ENCODE measurements at regions not wholly inside any gene's neighbourhood (a gene's known extent, or its start where the extent isn't known, plus 50 kb on each side); places are given as distances from the start of the nearest gene placed in this dataset.
"Not testable (repeated sequence)": the region's sequence is repeated elsewhere in the genome, so short reads cannot be mapped to it uniquely, and the experiment has no call there.

DNA sequence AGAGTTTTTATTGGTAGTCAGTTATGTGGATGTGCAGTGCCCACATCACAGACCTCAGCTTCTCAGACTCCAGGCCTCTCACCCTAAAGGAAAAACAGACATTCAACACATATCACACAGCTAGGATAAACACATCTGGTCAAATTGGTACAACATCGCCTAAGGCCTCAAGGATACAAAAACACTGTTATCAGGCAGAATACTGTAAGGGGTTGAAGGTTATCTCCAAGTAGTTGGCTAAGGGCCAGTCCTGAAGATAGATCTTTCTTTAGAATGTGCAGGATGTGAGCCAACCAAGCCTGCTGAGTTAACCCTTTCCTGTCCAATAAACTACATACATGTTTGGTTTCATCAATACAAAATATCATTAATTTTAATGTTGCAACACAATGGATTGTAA is 308.4 kb upstream of the GJE1 start:
- no peaks in the 10 kb centered on the region for H3K4me1 ChIP-seq (ENCODE audit: low read length)
- H3K36me3 ChIP-seq (ENCODE audit: insufficient read depth, low read length), result no peaks in the 10 kb centered on the region
- H4K20me1 ChIP-seq (ENCODE audit: insufficient read depth, low read depth, low read length), result no peaks in the 10 kb centered on the region
- no peak overlapping the region for H3K4me2 ChIP-seq (ENCODE audit: low read depth, low read length, poor library complexity, severe bottlenecking)
- DNase-seq, result no peak
- H3K79me2 ChIP-seq (ENCODE audit: low read length), result no peaks in the 10 kb centered on the region
- no peak overlapping the region for H3K27ac ChIP-seq (ENCODE audit: low read length)
- H3K9me2 ChIP-seq (replicated peaks; ENCODE audit: insufficient read depth, low read length), result no peaks in the 10 kb centered on the region
- H3K4me3 ChIP-seq (ENCODE audit: low read length), result no peak overlapping the region
- H3K27me3 ChIP-seq (ENCODE audit: low read length), result no peaks in the 10 kb centered on the region
- H3K9me3 ChIP-seq (ENCODE audit: low read length), result peaks cover 8% of the 10 kb centered on the region
- H3K9ac ChIP-seq (ENCODE audit: low read length), result no peak overlapping the region
- no peak overlapping the region for H2AFZ ChIP-seq (ENCODE audit: low read length)

DNA sequence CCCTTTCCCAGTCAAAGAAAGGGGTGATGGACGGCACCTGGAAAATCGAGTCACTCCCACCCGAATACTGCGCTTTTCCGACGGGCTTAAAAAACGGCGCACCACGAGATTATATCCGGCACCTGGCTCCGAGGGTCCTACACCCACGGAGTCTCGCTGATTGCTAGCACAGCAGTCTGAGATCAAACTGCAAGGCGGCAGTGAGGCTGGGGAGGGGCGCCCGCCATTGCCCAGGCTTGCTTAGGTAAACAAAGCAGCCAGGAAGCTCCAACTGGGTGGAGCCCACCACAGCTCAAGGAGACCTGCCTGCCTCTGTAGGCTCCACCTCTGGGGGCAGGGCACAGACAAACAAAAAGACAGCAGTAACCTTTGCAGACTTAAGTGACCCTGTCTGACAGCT is 317.7 kb upstream of the GJE1 start:
- not testable (repeated sequence) for H2AFZ ChIP-seq (ENCODE audit: low read length); H3K9ac ChIP-seq (ENCODE audit: low read length); DNase-seq

DNA sequence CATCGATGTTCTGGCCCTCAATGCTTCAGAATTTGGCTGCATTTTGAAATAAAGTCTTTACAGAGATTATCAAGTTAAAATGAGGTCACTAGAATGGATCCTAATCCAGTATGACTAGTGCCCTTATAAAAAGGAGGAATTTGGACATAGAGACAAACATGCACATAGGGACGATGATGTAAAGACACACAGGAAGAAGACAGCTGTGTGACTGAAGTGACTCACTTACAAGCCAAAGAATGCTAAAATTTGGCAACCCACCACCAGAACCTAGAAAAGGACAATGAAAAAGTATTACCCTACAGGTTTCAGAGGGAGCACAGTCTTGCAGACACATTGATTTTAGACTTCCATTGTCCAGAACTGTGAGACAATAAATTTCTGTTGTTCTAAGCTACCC is 322.8 kb upstream of the GJE1 start:
- Histone ChIP-seq H3K4me1 (ENCODE audit: low read length) (no peaks in the 10 kb centered on the region), H3K4me3 (ENCODE audit: low read length) (no peak overlapping the region), H3K4me2 (ENCODE audit: low read depth, low read length, poor library complexity, severe bottlenecking) (no peak overlapping the region), H3K9ac (ENCODE audit: low read length) (no peak overlapping the region), H3K36me3 (ENCODE audit: insufficient read depth, low read length) (no peaks in the 10 kb centered on the region), H3K79me2 (ENCODE audit: low read length) (no peaks in the 10 kb centered on the region), H3K9me2 (replicated peaks; ENCODE audit: insufficient read depth, low read length) (no peaks in the 10 kb centered on the region), H2AFZ (ENCODE audit: low read length) (no peak overlapping the region), H3K27me3 (ENCODE audit: low read length) (no peaks in the 10 kb centered on the region), H4K20me1 (ENCODE audit: insufficient read depth, low read depth, low read length) (no peaks in the 10 kb centered on the region), H3K9me3 (ENCODE audit: low read length) (peaks cover 8% of the 10 kb centered on the region), H3K27ac (ENCODE audit: low read length) (no peak overlapping the region)
- DNase-seq, result no peak

More for the DNA sequence above, 317.7 kb upstream of the GJE1 start:
- not testable (repeated sequence) for H3K27me3 ChIP-seq (ENCODE audit: low read length); H3K79me2 ChIP-seq (ENCODE audit: low read length); H3K4me2 ChIP-seq (ENCODE audit: low read depth, low read length, poor library complexity, severe bottlenecking); H4K20me1 ChIP-seq (ENCODE audit: insufficient read depth, low read depth, low read length); H3K36me3 ChIP-seq (ENCODE audit: insufficient read depth, low read length); H3K9me2 ChIP-seq (replicated peaks; ENCODE audit: insufficient read depth, low read length); H3K27ac ChIP-seq (ENCODE audit: low read length); H3K9me3 ChIP-seq (ENCODE audit: low read length); H3K4me3 ChIP-seq (ENCODE audit: low read length); H3K4me1 ChIP-seq (ENCODE audit: low read length)

DNA sequence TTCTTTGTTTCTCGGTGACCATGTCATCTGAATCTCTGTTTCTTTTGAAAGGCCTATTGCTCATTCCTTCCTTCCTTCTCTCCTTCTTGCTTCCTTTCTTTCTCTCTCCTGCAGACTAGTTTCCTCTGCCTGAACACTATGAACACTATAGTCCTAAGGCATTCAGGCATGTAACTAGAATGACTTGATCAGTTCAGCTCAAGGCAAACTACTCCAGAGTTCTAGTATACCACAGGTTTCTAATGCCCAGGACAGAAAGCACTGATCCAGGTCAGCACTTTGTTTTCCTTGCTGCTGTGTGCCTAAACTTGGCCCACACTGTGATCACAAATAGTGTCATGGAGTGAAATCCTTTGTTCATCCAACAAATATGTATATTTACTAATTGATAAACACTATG is 324.1 kb upstream of the GJE1 start:
- no peaks in the 10 kb centered on the region for H3K36me3 ChIP-seq (ENCODE audit: insufficient read depth, low read length)
- H2AFZ ChIP-seq (ENCODE audit: low read length), result no peak overlapping the region
- no peaks in the 10 kb centered on the region for H3K27me3 ChIP-seq (ENCODE audit: low read length)

DNA sequence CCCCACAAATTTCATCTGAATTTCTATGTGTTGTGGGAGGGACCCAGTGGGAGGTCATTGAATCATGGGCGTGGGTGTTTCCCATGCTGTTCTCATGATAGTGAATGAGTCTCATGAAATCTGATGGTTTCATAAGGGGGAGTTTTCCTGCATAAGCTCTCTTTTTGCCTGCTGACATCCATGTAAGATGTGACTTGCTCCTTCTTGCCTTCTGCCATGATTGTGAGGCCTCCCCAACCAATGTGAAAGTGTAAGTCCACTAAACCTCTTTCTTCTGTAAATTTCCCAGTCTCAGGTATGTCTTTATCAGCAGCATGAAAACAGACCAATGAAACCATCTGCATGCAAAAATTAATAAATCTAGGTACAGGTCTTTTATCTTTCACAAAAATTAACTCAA is 331.8 kb upstream of the GJE1 start:
- H3K27ac ChIP-seq (ENCODE audit: low read length); H4K20me1 ChIP-seq (ENCODE audit: insufficient read depth, low read depth, low read length); H3K4me1 ChIP-seq (ENCODE audit: low read length); H2AFZ ChIP-seq (ENCODE audit: low read length); H3K9ac ChIP-seq (ENCODE audit: low read length); H3K27me3 ChIP-seq (ENCODE audit: low read length); H3K79me2 ChIP-seq (ENCODE audit: low read length); H3K4me2 ChIP-seq (ENCODE audit: low read depth, low read length, poor library complexity, severe bottlenecking); H3K9me3 ChIP-seq (ENCODE audit: low read length); DNase-seq; H3K4me3 ChIP-seq (ENCODE audit: low read length); H3K9me2 ChIP-seq (replicated peaks; ENCODE audit: insufficient read depth, low read length); H3K36me3 ChIP-seq (ENCODE audit: insufficient read depth, low read length): not testable (repeated sequence)

More for the DNA sequence above, 324.1 kb upstream of the GJE1 start:
- Histone ChIP-seq H3K4me3 (ENCODE audit: low read length) (no peak overlapping the region), H3K9me2 (replicated peaks; ENCODE audit: insufficient read depth, low read length) (no peaks in the 10 kb centered on the region), H3K4me1 (ENCODE audit: low read length) (no peaks in the 10 kb centered on the region), H3K79me2 (ENCODE audit: low read length) (no peaks in the 10 kb centered on the region), H3K9ac (ENCODE audit: low read length) (no peak overlapping the region), H3K4me2 (ENCODE audit: low read depth, low read length, poor library complexity, severe bottlenecking) (no peak overlapping the region), H3K27ac (ENCODE audit: low read length) (no peak overlapping the region), H3K9me3 (ENCODE audit: low read length) (peaks cover 7% of the 10 kb centered on the region), H4K20me1 (ENCODE audit: insufficient read depth, low read depth, low read length) (no peaks in the 10 kb centered on the region)
- DNase-seq, result no peak

DNA sequence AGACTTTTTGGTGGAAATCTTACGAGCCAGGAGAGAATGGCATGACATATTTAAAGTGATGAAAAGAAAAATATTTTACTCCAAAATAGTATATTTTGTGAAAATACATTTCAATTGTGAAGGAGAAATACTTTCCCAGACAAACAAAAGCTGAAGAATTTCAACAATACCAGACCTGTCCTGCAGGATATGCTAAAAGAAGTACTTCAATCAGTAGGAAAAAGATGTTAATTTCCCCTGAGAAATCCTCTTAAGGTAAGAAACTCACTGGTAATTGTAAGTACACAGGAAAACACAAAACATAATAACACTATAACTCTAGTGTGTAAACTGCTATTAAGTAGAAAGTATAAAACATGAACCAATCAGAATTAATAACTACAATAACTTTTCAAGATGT is 341.8 kb upstream of the GJE1 start:
- Histone ChIP-seq H3K9me2 (replicated peaks; ENCODE audit: insufficient read depth, low read length) (no peaks in the 10 kb centered on the region), H3K4me3 (ENCODE audit: low read length) (no peak overlapping the region), H3K9me3 (ENCODE audit: low read length) (peaks cover 10% of the 10 kb centered on the region; the same call in 1 of the 2 replicates), H3K27ac (ENCODE audit: low read length) (no peak overlapping the region), H3K4me2 (ENCODE audit: low read depth, low read length, poor library complexity, severe bottlenecking) (no peak overlapping the region), H4K20me1 (ENCODE audit: insufficient read depth, low read depth, low read length) (no peaks in the 10 kb centered on the region), H3K27me3 (ENCODE audit: low read length) (no peaks in the 10 kb centered on the region), H3K36me3 (ENCODE audit: insufficient read depth, low read length) (no peaks in the 10 kb centered on the region), H3K4me1 (ENCODE audit: low read length) (no peaks in the 10 kb centered on the region), H2AFZ (ENCODE audit: low read length) (no peak overlapping the region), H3K79me2 (ENCODE audit: low read length) (no peaks in the 10 kb centered on the region), H3K9ac (ENCODE audit: low read length) (no peak overlapping the region)
- DNase-seq, result no peak

DNA sequence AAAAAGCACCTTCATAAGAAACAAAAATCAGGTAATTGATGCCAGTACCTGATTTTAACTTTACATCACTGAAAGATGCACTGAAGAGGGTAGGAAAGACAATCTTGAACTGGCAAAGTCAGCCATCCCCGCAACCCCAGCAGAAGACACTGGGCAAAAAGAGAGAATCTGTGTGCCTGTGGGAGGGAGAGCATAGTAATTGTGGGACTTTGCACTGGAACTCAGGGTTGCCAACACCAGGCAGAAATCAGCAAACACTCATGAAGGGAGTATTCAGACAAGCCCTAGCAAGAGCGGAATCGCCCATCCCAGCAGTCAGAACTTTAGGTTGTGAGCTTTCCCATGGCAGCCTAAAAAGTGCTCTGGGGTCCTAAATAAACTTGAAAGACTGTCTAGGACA is 344.6 kb upstream of the GJE1 start:
- Histone ChIP-seq H3K9me3 (ENCODE audit: low read length) (peaks cover 9% of the 10 kb centered on the region; the same call in 1 of the 2 replicates), H3K79me2 (ENCODE audit: low read length) (no peaks in the 10 kb centered on the region), H3K27me3 (ENCODE audit: low read length) (no peaks in the 10 kb centered on the region), H3K4me2 (ENCODE audit: low read depth, low read length, poor library complexity, severe bottlenecking) (no peak overlapping the region), H2AFZ (ENCODE audit: low read length) (no peak overlapping the region), H3K4me3 (ENCODE audit: low read length) (no peak overlapping the region), H3K27ac (ENCODE audit: low read length) (no peak overlapping the region), H3K9me2 (replicated peaks; ENCODE audit: insufficient read depth, low read length) (no peaks in the 10 kb centered on the region), H4K20me1 (ENCODE audit: insufficient read depth, low read depth, low read length) (no peaks in the 10 kb centered on the region), H3K9ac (ENCODE audit: low read length) (no peak overlapping the region), H3K4me1 (ENCODE audit: low read length) (no peaks in the 10 kb centered on the region), H3K36me3 (ENCODE audit: insufficient read depth, low read length) (no peaks in the 10 kb centered on the region)
- DNase-seq, result no peak

DNA sequence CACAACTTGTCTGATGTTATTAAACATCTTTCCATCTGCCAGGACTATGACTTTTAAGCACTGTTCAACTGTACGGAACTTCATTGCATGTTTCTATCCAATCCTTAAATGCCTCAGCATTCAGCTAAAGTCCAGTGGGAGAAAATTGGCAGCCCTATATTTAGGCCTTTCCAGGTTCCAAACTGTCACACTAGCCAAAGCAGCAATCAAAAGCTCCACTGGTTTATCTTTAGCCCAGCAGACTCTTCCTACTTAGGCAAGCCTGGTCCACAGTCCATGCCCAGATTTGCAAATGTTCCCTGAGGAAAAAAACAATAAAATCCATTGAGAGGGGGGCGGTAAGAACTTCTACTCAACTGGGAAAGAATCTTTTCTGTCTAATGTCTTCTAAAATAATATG is 349.1 kb upstream of the GJE1 start:
- H3K9me3 ChIP-seq (ENCODE audit: low read length), result peaks cover 3% of the 10 kb centered on the region; the same call in 1 of the 2 replicates
- no peak overlapping the region for H3K4me2 ChIP-seq (ENCODE audit: low read depth, low read length, poor library complexity, severe bottlenecking)
- no peaks in the 10 kb centered on the region for H3K27me3 ChIP-seq (ENCODE audit: low read length)
- no peak overlapping the region for H3K4me3 ChIP-seq (ENCODE audit: low read length)
- no peak overlapping the region for H3K9ac ChIP-seq (ENCODE audit: low read length)
- H3K4me1 ChIP-seq (ENCODE audit: low read length), result no peaks in the 10 kb centered on the region
- H4K20me1 ChIP-seq (ENCODE audit: insufficient read depth, low read depth, low read length), result no peaks in the 10 kb centered on the region
- no peaks in the 10 kb centered on the region for H3K36me3 ChIP-seq (ENCODE audit: insufficient read depth, low read length)
- H3K79me2 ChIP-seq (ENCODE audit: low read length), result no peaks in the 10 kb centered on the region
- H3K27ac ChIP-seq (ENCODE audit: low read length), result no peak overlapping the region
- no peaks in the 10 kb centered on the region for H3K9me2 ChIP-seq (replicated peaks; ENCODE audit: insufficient read depth, low read length)
- no peak for DNase-seq
- H2AFZ ChIP-seq (ENCODE audit: low read length), result no peak overlapping the region

DNA sequence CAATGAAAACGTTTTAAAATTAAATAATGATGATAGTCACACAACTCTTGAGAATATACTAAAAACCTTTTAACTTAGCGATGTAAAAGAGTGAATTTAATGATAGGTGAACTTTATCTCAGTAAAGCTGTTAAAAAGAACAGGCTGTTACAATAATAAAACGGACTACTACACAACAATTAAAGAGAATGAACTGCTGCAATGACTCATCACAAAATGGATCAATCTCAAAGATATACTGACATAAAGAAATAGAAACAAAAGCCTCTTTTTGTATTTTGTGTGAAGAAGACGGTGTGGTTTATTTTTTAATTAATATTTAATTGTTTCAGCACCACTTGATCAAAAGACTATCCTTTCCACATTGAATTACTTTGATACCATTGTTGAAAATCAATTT is 352.4 kb upstream of the GJE1 start:
- no peak overlapping the region for H3K9ac ChIP-seq (ENCODE audit: low read length)
- no peaks in the 10 kb centered on the region for H3K36me3 ChIP-seq (ENCODE audit: insufficient read depth, low read length)
- no peaks in the 10 kb centered on the region for H3K79me2 ChIP-seq (ENCODE audit: low read length)
- no peak overlapping the region for H3K4me3 ChIP-seq (ENCODE audit: low read length)
- no peak for DNase-seq
- no peak overlapping the region for H3K4me2 ChIP-seq (ENCODE audit: low read depth, low read length, poor library complexity, severe bottlenecking)
- no peaks in the 10 kb centered on the region for H3K9me2 ChIP-seq (replicated peaks; ENCODE audit: insufficient read depth, low read length)
- H3K27ac ChIP-seq (ENCODE audit: low read length), result no peak overlapping the region
- H4K20me1 ChIP-seq (ENCODE audit: insufficient read depth, low read depth, low read length), result no peaks in the 10 kb centered on the region
- H3K4me1 ChIP-seq (ENCODE audit: low read length), result no peaks in the 10 kb centered on the region
- no peak overlapping the region for H2AFZ ChIP-seq (ENCODE audit: low read length)
- peaks cover 3% of the 10 kb centered on the region; the same call in 1 of the 2 replicates for H3K9me3 ChIP-seq (ENCODE audit: low read length)
- no peaks in the 10 kb centered on the region for H3K27me3 ChIP-seq (ENCODE audit: low read length)

Measured in Karpas-422 (cell line).